H1 (cell line): ENCODE measurements at regions not wholly inside any gene's neighbourhood (a gene's known extent, or its start where the extent isn't known, plus 50 kb on each side); places are given as distances from the start of the nearest gene placed in this dataset.

Experiments used
- CTCF ChIA-PET: fragments of 300-600 bp; sonication (Branson Sonifier 250); formaldehyde crosslinking; loops from one replicate; lab custom pipeline; 2021; ENCODE audit not compliant: partially characterized antibody; lab: Charles Lee
- POLR2A ChIA-PET: fragments of 300-600 bp; sonication (Branson Sonifier 250); formaldehyde crosslinking; loops from one replicate; lab custom pipeline; 2021; ENCODE audit warnings: inconsistent platforms; ENCODE audit not compliant: partially characterized antibody; lab: Charles Lee
- DNase-seq, 2 experiments: peaks; one replicate each; pipeline versions ENCODE4 v3.0.0 to v3.0.0-alpha.2; 2010 to 2022; ENCODE audit warnings: low spot score in 2 of 2, low read depth in 1 of 2, mixed read lengths in 1 of 2
- FAIRE-seq: peaks from 2 replicates; lab custom pipeline; 2011; peaks lifted over from hg19 to GRCh38; lab: Jason Lieb, UNC
- H2AFZ ChIP-seq: 2 replicates; pipeline ENCODE4 v1.8.1; 2012; ENCODE audit warnings: low read length, inconsistent platforms
- H2AK5ac ChIP-seq: 2 replicates; pipeline ENCODE4 v1.6.1; 2013; ENCODE audit warnings: low read depth, low read length
- H2BK120ac ChIP-seq: replicated peaks from 2 replicates; pipeline ENCODE3; 2013; ENCODE audit warnings: low read depth, low read length, inconsistent platforms
- H2BK12ac ChIP-seq: 2 replicates; pipeline ENCODE4 v1.6.1; 2013; ENCODE audit warnings: low read depth, low read length
- H2BK15ac ChIP-seq: 2 replicates; pipeline ENCODE4 v1.6.1; 2013; ENCODE audit warnings: low read length
- H2BK20ac ChIP-seq: 2 replicates; pipeline ENCODE4 v1.6.1; 2013; ENCODE audit warnings: low read length
- H2BK5ac ChIP-seq: 2 replicates; pipeline ENCODE4 v1.6.1; 2013; ENCODE audit warnings: low read depth, low read length
- H3K14ac ChIP-seq: 2 replicates; pipeline ENCODE4 v1.6.1; 2013; ENCODE audit warnings: inconsistent platforms; ENCODE audit not compliant: insufficient read length
- H3K18ac ChIP-seq: 2 replicates; pipeline ENCODE4 v1.6.1; 2013; ENCODE audit warnings: low read length; ENCODE audit errors: extremely low read depth
- H3K23ac ChIP-seq: 2 replicates; pipeline ENCODE4 v1.6.1; 2013; ENCODE audit warnings: inconsistent platforms; ENCODE audit not compliant: insufficient read length
- H3K23me2 ChIP-seq: 2 replicates; pipeline ENCODE4 v1.6.1; 2013; ENCODE audit warnings: low read depth, low read length
- H3K27ac ChIP-seq: 2 replicates; pipeline ENCODE4 v1.6.1; 2011; ENCODE audit warnings: low read depth, low read length, inconsistent platforms
- H3K27me3 ChIP-seq, 4 experiments: replicated peaks in 1 of 4; 1 replicate in 1 of 4; 2 replicates in 3 of 4; pipeline versions ENCODE4 v1.6.1 to v1.8.1; 2011 to 2013; ENCODE audit warnings: low read length in 3 of 4, mild to moderate bottlenecking in 3 of 4, inconsistent platforms in 2 of 4, mixed read lengths in 2 of 4, moderate library complexity in 1 of 4; ENCODE audit not compliant: control insufficient read depth in 3 of 4, insufficient read depth in 3 of 4; ENCODE audit errors: extremely low read depth in 1 of 4
- H3K36me3 ChIP-seq, 4 experiments: 2 replicates each; pipeline versions ENCODE4 v1.6.1 to v1.8.1; 2011 to 2013; ENCODE audit warnings: mild to moderate bottlenecking in 4 of 4, low read length in 3 of 4, moderate library complexity in 2 of 4, control low read depth in 1 of 4, inconsistent platforms in 1 of 4; ENCODE audit not compliant: insufficient read depth in 4 of 4, control insufficient read depth in 2 of 4
- H3K4ac ChIP-seq: replicated peaks from 2 replicates; pipeline ENCODE3; 2013; ENCODE audit warnings: low read length, low read depth, mixed read lengths, inconsistent platforms; ENCODE audit not compliant: insufficient read length
- H3K4me1 ChIP-seq, 4 experiments: replicated peaks in 1 of 4; 1 replicate in 1 of 4; 2 replicates in 3 of 4; pipeline versions ENCODE4 v1.6.1 to v1.8.1; 2011 to 2013; ENCODE audit warnings: low read length in 3 of 4, inconsistent platforms in 2 of 4, mixed read lengths in 1 of 4; ENCODE audit not compliant: insufficient read depth in 4 of 4, control insufficient read depth in 3 of 4
- H3K4me2 ChIP-seq, 2 experiments: 2 replicates each; pipeline versions ENCODE4 v1.6.1 to v1.8.1; 2011 to 2013; ENCODE audit warnings: low read depth in 2 of 2, low read length in 2 of 2, control low read depth in 1 of 2, inconsistent platforms in 1 of 2, mild to moderate bottlenecking in 1 of 2; ENCODE audit not compliant: insufficient read depth in 1 of 2
- H3K4me3 ChIP-seq, 4 experiments: fragments of 200-600, 300-600 bp in 1 of 4; sonication (generic), shearing (Covaris generic), sonication (Bioruptor Twin) in 1 of 4; 2 replicates each; pipeline versions ENCODE4 v1.5.1 to v1.8.1; 2011 to 2016; ENCODE audit warnings: low read length in 4 of 4, low read depth in 3 of 4, control low read depth in 2 of 4, inconsistent platforms in 2 of 4, mild to moderate bottlenecking in 2 of 4, mixed read lengths in 1 of 4, moderate library complexity in 1 of 4; ENCODE audit not compliant: insufficient read depth in 2 of 4; ENCODE audit errors: extremely low read depth in 1 of 4
- H3K56ac ChIP-seq: replicated peaks from 2 replicates; pipeline ENCODE3; 2013; ENCODE audit warnings: low read depth, mild to moderate bottlenecking, mixed read lengths, low read length, inconsistent platforms; ENCODE audit not compliant: insufficient read length
- H3K79me1 ChIP-seq: 2 replicates; pipeline ENCODE4 v1.6.1; 2013; ENCODE audit warnings: low read depth, low read length, control low read depth
- H3K79me2 ChIP-seq, 2 experiments: 2 replicates each; pipeline versions ENCODE4 v1.6.1 to v1.8.1; 2012 to 2013; ENCODE audit warnings: low read length in 2 of 2, mild to moderate bottlenecking in 2 of 2, inconsistent platforms in 1 of 2; ENCODE audit not compliant: insufficient read depth in 2 of 2, control insufficient read depth in 1 of 2
- H3K9ac ChIP-seq, 4 experiments: replicated peaks in 1 of 4; 1 replicate in 1 of 4; 2 replicates in 3 of 4; pipeline versions ENCODE4 v1.6.1 to v1.8.1; 2011 to 2013; ENCODE audit warnings: low read depth in 3 of 4, low read length in 3 of 4, control low read depth in 2 of 4, mild to moderate bottlenecking in 2 of 4, moderate library complexity in 2 of 4, inconsistent platforms in 1 of 4; ENCODE audit errors: extremely low read depth in 1 of 4
- H3K9me3 ChIP-seq, 2 experiments: 2 replicates each; pipeline versions ENCODE4 v1.6.1 to v1.8.1; 2012 to 2013; ENCODE audit warnings: mild to moderate bottlenecking in 2 of 2, moderate library complexity in 2 of 2, control low read depth in 1 of 2, inconsistent platforms in 1 of 2, low read depth in 1 of 2, low read length in 1 of 2, mixed read lengths in 1 of 2; ENCODE audit not compliant: insufficient read depth in 2 of 2
- H4K20me1 ChIP-seq, 2 experiments: replicated peaks in 1 of 2; 2 replicates each; pipeline versions ENCODE3 to v1.8.1; 2011 to 2013; ENCODE audit warnings: inconsistent platforms in 2 of 2, low read length in 2 of 2, mild to moderate bottlenecking in 1 of 2; ENCODE audit not compliant: insufficient read depth in 2 of 2, control insufficient read depth in 1 of 2
- H4K5ac ChIP-seq: 2 replicates; pipeline ENCODE4 v1.6.1; 2013; ENCODE audit warnings: low read length, low read depth, mixed read lengths, inconsistent platforms; ENCODE audit not compliant: insufficient read length
- H4K8ac ChIP-seq: 2 replicates; pipeline ENCODE4 v1.8.0; 2013; ENCODE audit warnings: mild to moderate bottlenecking, moderate library complexity, low read length, inconsistent platforms; ENCODE audit not compliant: insufficient read depth; ENCODE audit errors: extremely low read depth
- H4K91ac ChIP-seq: replicated peaks from 2 replicates; pipeline ENCODE3; 2013; ENCODE audit warnings: low read length, mixed read lengths, inconsistent platforms; ENCODE audit not compliant: insufficient read length
- ASH2L ChIP-seq: fragments of 200-600, 300-600 bp; sonication (generic); IDR thresholded peaks from one replicate; pipeline ENCODE4 v1.7.1; 2017; ENCODE audit warnings: low read length
- CEBPB ChIP-seq: IDR thresholded peaks from 2 replicates; pipeline ENCODE4 v1.6.1; 2012; ENCODE audit warnings: low read depth, low read length
- CHD1 ChIP-seq: IDR thresholded peaks from 2 replicates; pipeline ENCODE4 v1.6.1; 2012; ENCODE audit warnings: low read depth, low read length, improper control_type of control experiment
- CHD2 ChIP-seq: IDR thresholded peaks from 2 replicates; pipeline ENCODE4 v1.6.1; 2012; ENCODE audit warnings: low read length, improper control_type of control experiment
- EP300 ChIP-seq, 2 experiments: IDR thresholded peaks; 1 replicate in 1 of 2; 2 replicates in 1 of 2; pipeline ENCODE4 v1.6.1; 2011 to 2012; ENCODE audit warnings: low read depth in 2 of 2, low read length in 2 of 2, mild to moderate bottlenecking in 2 of 2, borderline replicate concordance in 1 of 2, inconsistent platforms in 1 of 2, moderate library complexity in 1 of 2
- GABPA ChIP-seq: IDR thresholded peaks from 2 replicates; pipeline ENCODE4 v1.6.1; 2011; ENCODE audit warnings: mild to moderate bottlenecking, low read length, moderate library complexity, borderline replicate concordance; ENCODE audit not compliant: insufficient read depth
- POLR2A ChIP-seq, 2 experiments: IDR thresholded peaks; 1 replicate in 1 of 2; 2 replicates in 1 of 2; pipeline ENCODE4 v1.6.1; 2011; ENCODE audit warnings: low read depth in 2 of 2, low read length in 2 of 2, mild to moderate bottlenecking in 2 of 2; ENCODE audit errors: control extremely low read depth in 1 of 2
- RAD21 ChIP-seq, 2 experiments: IDR thresholded peaks in 1 of 2; conservative IDR thresholded peaks in 1 of 2; 2 replicates each; pipeline ENCODE4 v1.6.1; 2011; ENCODE audit warnings: low read depth in 2 of 2, low read length in 2 of 2, improper control_type of control experiment in 1 of 2, inconsistent platforms in 1 of 2, mild to moderate bottlenecking in 1 of 2, moderate library complexity in 1 of 2
- RBBP5 ChIP-seq: IDR thresholded peaks from 2 replicates; pipeline ENCODE4 v1.7.1; 2012; ENCODE audit warnings: low read depth, mild to moderate bottlenecking, inconsistent platforms, low read length, moderate library complexity, borderline replicate concordance
- SAP30 ChIP-seq: fragments of 300-600 bp; sonication (generic); IDR thresholded peaks from 2 replicates; pipeline ENCODE4 v1.7.1; 2012; ENCODE audit warnings: low read length, moderate library complexity, mild to moderate bottlenecking, inconsistent platforms; ENCODE audit not compliant: insufficient read depth, insufficient replicate concordance
- SP2 ChIP-seq: IDR thresholded peaks from 2 replicates; pipeline ENCODE4 v1.6.1; 2012; ENCODE audit warnings: mild to moderate bottlenecking, low read length, inconsistent platforms
- SRF ChIP-seq: IDR thresholded peaks from 2 replicates; pipeline ENCODE4 v1.6.1; 2011; ENCODE audit warnings: mild to moderate bottlenecking, low read depth, low read length, moderate library complexity
- SUZ12 ChIP-seq: fragments of 200-600 bp; sonication (generic); IDR thresholded peaks from 2 replicates; pipeline ENCODE4 v1.6.1; 2012; ENCODE audit warnings: mild to moderate bottlenecking, inconsistent platforms, low read length, moderate library complexity, mixed read lengths
- WGBS, 2 experiments: shearing (Covaris generic) in 1 of 2; methylation state at CpG; one replicate each; pipeline versions ENCODE4 v1.1.6 to v1.1.7; 2013 to 2015; ENCODE audit warnings: low lambda C conversion rate in 2 of 2, mixed read lengths in 2 of 2, inconsistent platforms in 1 of 2, low coverage in 1 of 2, missing lambda C conversion rate in 1 of 2; ENCODE audit not compliant: insufficient replicate concordance in 2 of 2, insufficient coverage in 1 of 2, insufficient read length in 1 of 2; ENCODE audit errors: extremely low coverage in 1 of 2, missing lambda C conversion rate in 1 of 2; 5-methylcytosine and 5-hydroxymethylcytosine counted together

DNA sequence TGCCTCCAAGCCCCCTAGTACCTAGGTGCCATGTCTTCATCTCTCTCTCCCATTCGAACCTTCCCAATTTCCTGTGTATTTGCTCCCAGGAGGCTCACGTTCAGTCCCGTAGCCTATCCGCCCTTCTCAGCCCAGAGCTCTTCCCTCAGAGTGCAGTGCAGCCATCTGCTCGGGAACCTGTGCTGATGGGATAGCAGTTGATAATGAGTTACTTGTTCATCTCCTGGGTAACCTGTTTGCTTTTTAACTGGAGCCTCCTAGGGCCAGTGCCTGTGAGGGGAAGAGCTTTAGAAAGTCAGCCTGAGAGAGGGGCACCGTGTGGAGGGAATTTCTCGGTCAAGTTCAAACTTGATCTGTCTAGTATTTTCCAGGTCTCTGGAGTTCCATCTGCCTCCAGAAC, 229.8 kb upstream of the IL12B start:
- Histone ChIP-seq H3K9ac (no peak overlapping the region), H2BK5ac (no peak overlapping the region), H3K4ac (no peak overlapping the region), H3K14ac (no peak overlapping the region), H3K23me2 (no peaks in the 10 kb centered on the region), H2BK120ac (no peak overlapping the region), H2AK5ac (no peak overlapping the region), H3K36me3 (no peaks in the 10 kb centered on the region), H2BK15ac (no peak overlapping the region), H3K4me2 (no peak overlapping the region), H3K27ac (no peak overlapping the region), H3K79me2 (no peaks in the 10 kb centered on the region), H3K4me1 (no peaks in the 10 kb centered on the region), H3K56ac (no peak overlapping the region), H3K9me3 (no peaks in the 10 kb centered on the region), H4K20me1 (no peaks in the 10 kb centered on the region), H4K5ac (no peak overlapping the region), H3K18ac (no peak overlapping the region), H3K23ac (no peak overlapping the region), H4K8ac (no peak overlapping the region), H3K27me3 (no peaks in the 10 kb centered on the region), H2AFZ (no peak overlapping the region), H3K79me1 (no peaks in the 10 kb centered on the region), H2BK20ac (no peak overlapping the region), H2BK12ac (no peak overlapping the region), H4K91ac (no peak overlapping the region), H3K4me3 (no peak overlapping the region)
- POLR2A ChIA-PET, result no interaction called here
- FAIRE-seq (no peak), DNase-seq (no peak)
- CTCF ChIA-PET, result interaction anchor here (0.6 to 1.3 kb wide), 3 partner anchors 214 to 375 kb away, joined by 3 read pairs; no protein-coding TSS in a partner anchor
- WGBS, 2 experiments, result 94% methylated on average over 7 of the region's 7 CpGs; no CpG with 5 or more reads in 1 of the 2 experiments
- TF ChIP-seq SRF, result no peak
- no peak for TF ChIP-seq SUZ12
- TF ChIP-seq CEBPB, result no peak
- TF ChIP-seq CHD1, result no peak
- no peak for TF ChIP-seq GABPA
- no peak for TF ChIP-seq ASH2L
- TF ChIP-seq RAD21 (IDR thresholded peaks at IDR 0.05 in 1 of 2, conservative IDR thresholded peaks at IDR 0.05 in 1 of 2; ENCODE audit: low read depth in 2 of 2, low read length in 2 of 2), result no peak
- no peak for TF ChIP-seq POLR2A (IDR thresholded peaks at IDR 0.05; ENCODE audit: control extremely low read depth in 1 of 2, low read depth in 2 of 2, low read length in 2 of 2)
- no peak for TF ChIP-seq SP2
- no peak for TF ChIP-seq RBBP5
- no peak for TF ChIP-seq CHD2
- TF ChIP-seq SAP30, result no peak
- TF ChIP-seq EP300 (IDR thresholded peaks at IDR 0.05; ENCODE audit: borderline replicate concordance in 1 of 2, low read depth in 2 of 2, low read length in 2 of 2), result no peak
